Uterus (tissue), 3 donors: ENCODE measurements at regions not wholly inside any gene's neighbourhood (a gene's known extent, or its start where the extent isn't known, plus 50 kb on each side); places are given as distances from the start of the nearest gene placed in this dataset.

Experiments
- DNase-seq, 2 donors: peaks; one replicate each; pipeline ENCODE4 v3.0.0-alpha.2; 2019 to 2020
- H3K27ac ChIP-seq, 2 donors: fragments of 200-600 bp; sonication (generic); 1 replicate in 1 of 2; 2 replicates in 1 of 2; pipeline ENCODE4 v1.5.1; 2016 to 2018
- H3K27me3 ChIP-seq, 2 donors: fragments of 200-600 bp; sonication (generic); one replicate each; pipeline ENCODE4 v1.5.1; 2018 to 2019; ENCODE audit warnings: control low read depth in 1 of 2
- H3K36me3 ChIP-seq, 2 donors: fragments of 200-600 bp; sonication (generic); one replicate each; pipeline ENCODE4 v1.5.1; 2019; ENCODE audit warnings: control low read depth in 1 of 2
- H3K4me1 ChIP-seq, 2 donors: fragments of 200-600 bp; sonication (generic); one replicate each; pipeline ENCODE4 v1.5.1; 2018 to 2019; ENCODE audit warnings: control low read depth in 1 of 2
- H3K4me3 ChIP-seq, 2 donors: fragments of 200-600 bp; sonication (generic); 1 replicate in 1 of 2; 2 replicates in 1 of 2; pipeline ENCODE4 v1.5.1; 2018 to 2019; ENCODE audit warnings: mild to moderate bottlenecking in 1 of 2
- H3K9me3 ChIP-seq, 2 donors: fragments of 200-600 bp; sonication (generic); one replicate each; pipeline ENCODE4 v1.5.1; 2019; ENCODE audit warnings: control low read depth in 1 of 2
- CTCF ChIP-seq, 4 experiments: fragments of 200-600 bp in 2 of 4; fragments of 450-650 bp in 2 of 4; sonication (generic) in 2 of 4; IDR thresholded peaks; one replicate each; pipeline ENCODE4 v1.5.1; 2016 to 2019; ENCODE audit warnings: antibody characterized with exemption in 4 of 4, mild to moderate bottlenecking in 2 of 4, moderate library complexity in 1 of 4
- POLR2A ChIP-seq, 2 donors: fragments of 450-650 bp; IDR thresholded peaks; one replicate each; pipeline ENCODE4 v1.6.1; 2016; ENCODE audit warnings: antibody characterized with exemption in 2 of 2, mild to moderate bottlenecking in 1 of 2, moderate library complexity in 1 of 2
- intact Hi-C: fragments of 100-400 bp; cut with DNase I; formaldehyde crosslinking; loops from one replicate; pipeline ENCODE4 v1.15.1; 2023; ENCODE audit warnings: low total_unique reads
- donor health status: DM: yes; HTN: yes; CAD: no.

- Histone ChIP-seq H3K27me3 (no peaks in the 10 kb centered on the region), H3K4me3 (no peak overlapping the region), H3K36me3 (no peaks in the 10 kb centered on the region), H3K4me1 (no peaks in the 10 kb centered on the region), H3K27ac (no peak overlapping the region), H3K9me3 (no peaks in the 10 kb centered on the region)
- peak in 1 of 2 donors; percentile 70 for DNase-seq
- TF ChIP-seq CTCF (IDR thresholded peaks at IDR 0.05) (no peak), POLR2A (IDR thresholded peaks at IDR 0.05) (no peak)
- intact Hi-C loops: no loop called here
Observed at GRCh38 chr14:104393898-104394381, 185.6 kb upstream of the C14orf180 start.

DNA sequence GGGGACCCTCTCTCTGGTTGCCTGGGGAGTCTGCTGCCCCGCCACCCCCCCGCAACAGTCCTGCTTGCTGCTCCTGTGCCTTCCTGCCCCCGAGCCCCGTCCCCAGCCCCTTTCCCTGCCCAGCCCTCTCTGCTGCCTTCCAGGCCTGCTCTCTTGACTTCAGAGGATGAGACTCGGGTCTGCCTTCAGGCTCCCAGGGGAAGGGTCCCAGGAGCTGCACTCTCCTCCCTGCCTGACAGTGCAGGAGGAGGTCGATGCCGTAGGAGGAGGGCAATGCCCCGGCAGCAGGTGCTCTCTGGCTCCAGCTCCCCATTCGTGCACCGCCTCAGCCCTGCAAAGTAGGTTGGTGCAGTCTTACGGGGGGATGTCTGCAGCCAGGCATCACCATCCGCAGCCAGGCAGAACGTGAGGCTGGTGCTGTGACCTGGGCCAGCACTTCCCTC lies 185.1 kb upstream of the C14orf180 start:
- Histone ChIP-seq H3K27ac (no peak overlapping the region), H3K27me3 (no peaks in the 10 kb centered on the region), H3K9me3 (no peaks in the 10 kb centered on the region), H3K36me3 (no peaks in the 10 kb centered on the region), H3K4me1 (no peaks in the 10 kb centered on the region), H3K4me3 (no peak overlapping the region)
- intact Hi-C loops: no loop called here
- DNase-seq: peak in 1 of 2 donors; percentile 5
- no peak for TF ChIP-seq CTCF (IDR thresholded peaks at IDR 0.05)
- no peak for TF ChIP-seq POLR2A (IDR thresholded peaks at IDR 0.05)

GRCh38 chr14:104395276-104395675 lies 184.3 kb upstream of the C14orf180 start:
- Histone ChIP-seq H3K36me3 (no peaks in the 10 kb centered on the region), H3K27me3 (no peaks in the 10 kb centered on the region), H3K4me3 (no peak overlapping the region), H3K9me3 (no peaks in the 10 kb centered on the region), H3K27ac (no peak overlapping the region), H3K4me1 (no peaks in the 10 kb centered on the region)
- no peak for DNase-seq
- TF ChIP-seq CTCF (IDR thresholded peaks at IDR 0.05) (no peak), POLR2A (IDR thresholded peaks at IDR 0.05) (no peak)
- intact Hi-C loops: no loop called here

DNA sequence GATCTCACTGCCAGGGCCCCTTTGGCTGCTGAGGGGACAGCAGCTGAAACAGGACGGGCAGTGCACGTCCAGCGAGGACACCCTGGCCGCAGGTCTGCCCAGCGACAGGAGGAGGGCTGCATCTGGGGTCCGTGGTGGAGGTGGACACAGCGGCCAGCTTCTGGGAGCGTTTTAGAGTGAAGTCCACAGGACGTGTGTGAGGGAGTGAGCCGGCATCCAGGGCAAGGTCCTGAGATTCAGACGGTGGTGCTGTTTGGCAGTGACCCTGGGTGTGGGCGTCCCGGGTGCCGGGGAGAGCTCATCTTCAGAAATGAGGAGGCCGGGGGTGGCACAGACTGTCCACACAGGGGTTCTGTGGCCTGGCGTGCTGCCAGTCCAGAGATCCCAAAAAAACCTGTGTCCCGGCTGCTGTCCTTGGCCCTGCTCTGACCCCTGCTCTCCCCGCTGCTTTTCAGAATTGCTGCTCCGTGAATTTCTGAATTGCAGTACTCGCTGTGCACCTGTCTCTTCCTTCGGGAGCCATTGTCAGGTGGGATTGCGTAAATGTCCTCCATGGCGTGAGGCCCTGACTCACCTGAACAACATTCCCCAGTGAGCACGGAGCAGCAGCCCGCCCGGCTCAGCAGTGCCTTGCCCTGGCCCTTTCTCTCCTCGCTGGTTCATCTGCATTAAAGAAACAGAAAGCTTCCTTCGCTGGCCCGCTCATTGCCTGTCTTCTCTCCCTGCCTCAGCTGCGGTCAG lies 183.5 kb upstream of the C14orf180 start:
- Histone ChIP-seq H3K27me3 (no peaks in the 10 kb centered on the region), H3K4me1 (no peaks in the 10 kb centered on the region), H3K27ac (no peak overlapping the region), H3K36me3 (no peaks in the 10 kb centered on the region), H3K4me3 (no peak overlapping the region), H3K9me3 (no peaks in the 10 kb centered on the region)
- peak in 1 of 2 donors; percentile 9 for DNase-seq
- intact Hi-C loops: no loop called here
- TF ChIP-seq CTCF (IDR thresholded peaks at IDR 0.05) (no peak), POLR2A (IDR thresholded peaks at IDR 0.05) (no peak)

GRCh38 chr14:104396682-104397470 lies 182.7 kb upstream of the C14orf180 start:
- TF ChIP-seq POLR2A (IDR thresholded peaks at IDR 0.05) (no peak), CTCF (IDR thresholded peaks at IDR 0.05) (no peak)
- no peaks in the 10 kb centered on the region for H3K36me3 ChIP-seq
- H3K27me3 ChIP-seq: no peaks in the 10 kb centered on the region
- H3K4me1 ChIP-seq: no peaks in the 10 kb centered on the region
- intact Hi-C loops: no loop called here
- no peak overlapping the region for H3K27ac ChIP-seq
- no peak for DNase-seq
- H3K9me3 ChIP-seq: no peaks in the 10 kb centered on the region
- H3K4me3 ChIP-seq: no peak overlapping the region
